ENCODE measurements at regions not wholly inside any gene's neighbourhood (a gene's known extent, or its start where the extent isn't known, plus 50 kb on each side); places are given as distances from the start of the nearest gene placed in this dataset.

DNA sequence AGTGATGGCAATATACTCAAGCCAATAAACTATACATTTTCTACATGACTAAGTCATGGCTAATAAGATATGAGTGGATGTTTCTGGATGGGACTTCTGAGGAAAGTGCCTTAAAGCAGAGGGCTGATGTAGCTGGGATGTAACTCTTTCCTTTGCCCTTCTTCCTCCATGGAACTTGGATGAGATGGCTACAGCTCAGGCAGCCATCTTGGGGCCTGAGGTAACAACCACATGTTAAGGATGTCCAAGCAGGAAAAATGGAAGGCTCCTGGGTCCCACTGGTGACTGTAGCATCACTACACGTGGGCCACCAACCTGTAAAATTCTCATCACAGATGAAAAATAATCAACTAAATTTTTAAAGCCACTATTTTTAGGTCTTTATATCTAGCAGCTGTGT lies 54.4 kb upstream of the GRIP1 start:
- intact Hi-C loops (cut with DNase I; ENCODE audit: low total_unique reads) = no loop called here
- no peak for DNase-seq (ENCODE audit: low spot score in 2 of 2)
- no peak overlapping the region for H3K4me3 ChIP-seq (ENCODE audit: low read depth, poor library complexity, severe bottlenecking)
- 53 to 75% methylated on average over 1 of the region's 1 CpG for WGBS, 2 donors
- no peak for TF ChIP-seq POLR2A (IDR thresholded peaks at IDR 0.05)
- TF ChIP-seq, protein P1, sequence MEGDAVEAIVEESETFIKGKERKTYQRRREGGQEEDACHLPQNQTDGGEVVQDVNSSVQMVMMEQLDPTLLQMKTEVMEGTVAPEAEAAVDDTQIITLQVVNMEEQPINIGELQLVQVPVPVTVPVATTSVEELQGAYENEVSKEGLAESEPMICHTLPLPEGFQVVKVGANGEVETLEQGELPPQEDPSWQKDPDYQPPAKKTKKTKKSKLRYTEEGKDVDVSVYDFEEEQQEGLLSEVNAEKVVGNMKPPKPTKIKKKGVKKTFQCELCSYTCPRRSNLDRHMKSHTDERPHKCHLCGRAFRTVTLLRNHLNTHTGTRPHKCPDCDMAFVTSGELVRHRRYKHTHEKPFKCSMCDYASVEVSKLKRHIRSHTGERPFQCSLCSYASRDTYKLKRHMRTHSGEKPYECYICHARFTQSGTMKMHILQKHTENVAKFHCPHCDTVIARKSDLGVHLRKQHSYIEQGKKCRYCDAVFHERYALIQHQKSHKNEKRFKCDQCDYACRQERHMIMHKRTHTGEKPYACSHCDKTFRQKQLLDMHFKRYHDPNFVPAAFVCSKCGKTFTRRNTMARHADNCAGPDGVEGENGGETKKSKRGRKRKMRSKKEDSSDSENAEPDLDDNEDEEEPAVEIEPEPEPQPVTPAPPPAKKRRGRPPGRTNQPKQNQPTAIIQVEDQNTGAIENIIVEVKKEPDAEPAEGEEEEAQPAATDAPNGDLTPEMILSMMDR (IDR thresholded peaks at IDR 0.05) = no peak

- TF ChIP-seq POLR2A (IDR thresholded peaks at IDR 0.05) = no peak
- TF ChIP-seq, protein P1 (IDR thresholded peaks at IDR 0.05) = no peak
- H3K4me3 ChIP-seq (ENCODE audit: low read depth, poor library complexity, severe bottlenecking) = no peak overlapping the region
- intact Hi-C loops (cut with DNase I; ENCODE audit: low total_unique reads) = no loop called here
- no peak for DNase-seq (ENCODE audit: low spot score in 2 of 2)
- WGBS, 2 donors = 84% methylated on average over 4 of the region's 4 CpGs
Measured at GRCh38 chr12:66733839-66734238, 55.0 kb upstream of the GRIP1 start.

DNA sequence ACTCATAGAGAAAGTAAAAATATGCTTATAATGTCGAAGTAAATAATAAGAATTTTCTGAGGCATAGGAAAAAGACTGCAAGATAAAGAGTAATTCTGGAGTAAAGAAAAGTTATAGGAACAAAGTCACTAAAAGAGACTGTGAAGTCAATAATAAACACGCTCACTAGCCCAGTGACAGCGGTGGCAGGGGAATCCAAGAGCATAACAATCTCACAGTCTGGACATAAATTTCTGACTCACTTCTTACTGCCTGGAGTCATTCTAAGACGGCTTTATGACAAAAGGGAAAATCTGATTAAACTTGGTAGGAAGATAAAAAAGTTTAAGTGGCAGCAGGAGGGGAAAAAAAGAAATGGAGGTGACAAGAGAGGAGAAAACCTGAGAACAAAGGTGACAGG lies 56.4 kb upstream of the GRIP1 start:
- 75 to 77% methylated on average over 4 of the region's 4 CpGs for WGBS, 2 donors
- intact Hi-C loops (cut with DNase I; ENCODE audit: low total_unique reads) = no loop called here
- H3K4me3 ChIP-seq (ENCODE audit: low read depth, poor library complexity, severe bottlenecking) = no peak overlapping the region
- no peak for DNase-seq (ENCODE audit: low spot score in 2 of 2)
- TF ChIP-seq, protein P1 (IDR thresholded peaks at IDR 0.05) = no peak
- no peak for TF ChIP-seq POLR2A (IDR thresholded peaks at IDR 0.05)

DNA sequence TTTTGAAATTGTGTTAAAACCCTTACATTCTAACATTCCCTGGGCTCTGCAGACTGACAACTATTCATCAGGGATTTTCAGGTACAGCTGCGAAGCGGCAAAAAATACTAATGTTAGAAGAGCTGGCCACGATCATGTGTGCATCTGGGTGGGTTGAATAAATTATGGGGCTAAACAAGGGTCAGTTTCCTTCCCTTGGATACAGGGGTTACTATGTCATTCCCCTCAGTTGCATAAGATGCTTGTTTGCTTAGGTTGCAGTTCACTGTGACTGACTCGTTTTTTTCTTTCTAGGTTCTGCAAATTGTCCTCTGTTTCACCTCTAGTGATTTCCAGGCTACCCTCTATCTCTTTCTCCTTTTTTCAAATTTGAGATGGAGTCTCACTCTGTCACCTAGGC lies 58.1 kb upstream of the GRIP1 start:
- 75 to 81% methylated on average over 4 of the region's 4 CpGs for WGBS, 2 donors
- TF ChIP-seq, protein P1 (IDR thresholded peaks at IDR 0.05) = no peak
- no peak for TF ChIP-seq POLR2A (IDR thresholded peaks at IDR 0.05)
- H3K4me3 ChIP-seq (ENCODE audit: low read depth, poor library complexity, severe bottlenecking) = no peak overlapping the region
- intact Hi-C loops (cut with DNase I; ENCODE audit: low total_unique reads) = no loop called here
- no peak for DNase-seq (ENCODE audit: low spot score in 2 of 2)

- no peak for DNase-seq (ENCODE audit: low spot score in 2 of 2)
- 92 to 100% methylated on average over 1 of the region's 1 CpG for WGBS, 2 donors
- H3K4me3 ChIP-seq (ENCODE audit: low read depth, poor library complexity, severe bottlenecking) = no peak overlapping the region
- TF ChIP-seq, protein P1 (IDR thresholded peaks at IDR 0.05) = no peak
- no peak for TF ChIP-seq POLR2A (IDR thresholded peaks at IDR 0.05)
- intact Hi-C loops (cut with DNase I; ENCODE audit: low total_unique reads) = no loop called here
Measured at GRCh38 chr12:66739266-66739665, 60.4 kb upstream of the GRIP1 start.

DNA sequence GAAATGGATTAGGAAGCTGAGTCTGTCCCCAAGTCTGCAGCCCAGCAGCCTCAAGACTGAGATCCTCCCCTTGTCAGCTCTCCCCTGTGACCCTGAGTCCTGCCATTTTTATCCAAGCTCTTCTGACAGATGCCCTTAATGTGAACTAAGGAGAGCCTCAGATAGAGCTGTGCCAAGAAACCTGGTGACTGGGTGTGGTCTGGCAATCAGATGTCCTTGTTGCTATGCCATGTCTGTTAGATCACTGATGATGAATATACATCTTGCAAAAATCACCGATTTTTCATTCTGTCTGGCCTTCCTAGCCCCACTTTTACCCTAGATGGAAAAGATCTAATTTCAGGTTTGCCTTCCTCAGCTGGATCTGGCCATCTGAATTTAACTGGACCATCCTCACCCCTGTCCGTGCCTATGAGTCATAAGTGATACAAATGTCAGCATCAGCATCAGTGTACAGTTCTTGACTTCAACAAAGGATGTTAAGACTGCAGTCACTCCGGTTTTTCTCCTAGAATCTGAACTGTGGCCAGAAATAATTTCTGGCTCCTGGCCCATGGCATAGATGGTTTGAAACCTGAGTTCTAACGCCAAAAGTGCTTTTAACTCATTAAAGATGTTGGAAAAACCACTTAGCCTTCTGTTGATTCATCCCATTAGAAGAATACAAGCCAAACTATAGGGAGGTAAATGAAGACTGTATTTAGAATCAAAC lies 61.2 kb upstream of the GRIP1 start:
- no peak overlapping the region for H3K4me3 ChIP-seq (ENCODE audit: low read depth, poor library complexity, severe bottlenecking)
- TF ChIP-seq POLR2A (IDR thresholded peaks at IDR 0.05) = no peak
- TF ChIP-seq, protein P1 (IDR thresholded peaks at IDR 0.05) = no peak
- no peak for DNase-seq (ENCODE audit: low spot score in 2 of 2)
- WGBS, 2 donors = 34 to 36% methylated on average over 4 of the region's 4 CpGs
- intact Hi-C loops (cut with DNase I; ENCODE audit: low total_unique reads) = no loop called here

All from lower leg skin (tissue), 4 donors.